ENCODE measurements at regions not wholly inside any gene's neighbourhood (a gene's known extent, or its start where the extent isn't known, plus 50 kb on each side); places are given as distances from the start of the nearest gene placed in this dataset.

GRCh38 chr2:81598453-81598852, 1293.9 kb upstream of the LRRTM1 start:
- TF ChIP-seq CTCF (IDR thresholded peaks at IDR 0.05; ENCODE audit: borderline replicate concordance, extremely low read depth, low read length, poor library complexity, severe bottlenecking) (no peak), EZH2 (IDR thresholded peaks at IDR 0.05; ENCODE audit: borderline replicate concordance, low read depth, low read length, severe bottlenecking) (no peak)
